ENCODE measurements at regions not wholly inside any gene's neighbourhood (a gene's known extent, or its start where the extent isn't known, plus 50 kb on each side); places are given as distances from the start of the nearest gene placed in this dataset.

- TF ChIP-seq EZH2 (IDR thresholded peaks at IDR 0.05; ENCODE audit: low read length, missing control alignments), result no peak
- no peak for TF ChIP-seq CTCF (conservative IDR thresholded peaks at IDR 0.05 in 1 of 2, IDR thresholded peaks at IDR 0.05 in 1 of 2; ENCODE audit: low read depth in 1 of 2, low read length in 2 of 2)
These were observed 163.0 kb upstream of the CCDC179 start for GRCh38 chr11:23023319-23023718.
